ENCODE measurements at regions not wholly inside any gene's neighbourhood (a gene's known extent, or its start where the extent isn't known, plus 50 kb on each side); places are given as distances from the start of the nearest gene placed in this dataset.

- TF ChIP-seq CTCF (conservative IDR thresholded peaks at IDR 0.05) (no peak), ZFX (IDR thresholded peaks at IDR 0.05) (no peak)
Observed at GRCh38 chr1:10865518-10866320, 69.3 kb upstream of the CASZ1 start.

Measured in C4-2B (cell line).